HG03039 (cell line): ENCODE measurements at regions not wholly inside any gene's neighbourhood (a gene's known extent, or its start where the extent isn't known, plus 50 kb on each side); places are given as distances from the start of the nearest gene placed in this dataset.
"Not testable (repeated sequence)": the region's sequence is repeated elsewhere in the genome, so short reads cannot be mapped to it uniquely, and the experiment has no call there.

Source experiments
- ATAC-seq: cut with Tn5 transposase; IDR thresholded peaks from one replicate; pipeline ENCODE4 v1.9.1; 2021; ENCODE audit warnings: mild to moderate bottlenecking, moderate library complexity; ENCODE audit not compliant: unreplicated experiment

DNA sequence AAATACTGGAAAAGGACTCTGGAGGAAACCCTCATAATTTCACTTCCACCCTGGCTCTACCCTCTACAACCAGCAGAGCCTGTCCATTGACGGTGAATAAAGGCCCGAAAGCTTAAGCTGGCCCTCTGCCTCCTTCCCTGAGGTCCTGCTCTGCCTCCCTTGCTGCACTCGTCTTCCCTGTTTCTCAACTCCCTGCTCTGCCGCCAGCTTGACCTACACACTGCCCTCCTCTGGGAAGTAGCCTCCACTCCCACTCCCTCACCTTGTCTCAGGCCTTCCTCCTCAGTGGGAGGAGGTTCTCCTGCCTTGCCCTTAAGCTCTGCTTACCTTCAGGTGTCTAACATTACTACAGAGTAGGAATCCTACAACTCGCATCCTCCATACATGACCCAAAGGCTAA lies 608.6 kb upstream of the NR3C2 start:
- ATAC-seq = no peak

- ATAC-seq = no peak
Measured at GRCh38 chr4:149048451-149049143, 606.4 kb upstream of the NR3C2 start.

GRCh38 chr4:149047368-149047767 lies 605.2 kb upstream of the NR3C2 start:
- ATAC-seq = no peak

- ATAC-seq = no peak
Measured at GRCh38 chr4:149045731-149046130, 603.5 kb upstream of the NR3C2 start.

DNA sequence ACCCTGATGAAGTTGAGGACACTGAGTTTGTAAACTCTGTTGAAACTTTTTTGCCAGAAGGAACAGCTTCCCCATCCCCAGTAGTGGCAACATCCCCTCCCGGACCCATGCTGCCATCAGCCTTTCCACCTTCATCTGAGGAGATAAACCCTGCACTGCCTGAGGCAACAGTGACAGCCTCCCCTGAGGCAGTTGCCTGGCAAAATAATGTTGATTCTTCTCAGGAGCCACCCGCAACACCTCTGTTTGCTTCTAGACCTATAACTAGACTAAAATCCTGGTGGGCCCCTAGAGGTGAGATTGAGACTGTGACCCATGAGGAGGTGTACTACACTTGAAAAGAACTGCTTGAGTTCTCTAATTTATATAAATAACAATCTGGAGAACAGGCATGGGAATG lies 597.6 kb upstream of the NR3C2 start:
- not testable (repeated sequence) for ATAC-seq

DNA sequence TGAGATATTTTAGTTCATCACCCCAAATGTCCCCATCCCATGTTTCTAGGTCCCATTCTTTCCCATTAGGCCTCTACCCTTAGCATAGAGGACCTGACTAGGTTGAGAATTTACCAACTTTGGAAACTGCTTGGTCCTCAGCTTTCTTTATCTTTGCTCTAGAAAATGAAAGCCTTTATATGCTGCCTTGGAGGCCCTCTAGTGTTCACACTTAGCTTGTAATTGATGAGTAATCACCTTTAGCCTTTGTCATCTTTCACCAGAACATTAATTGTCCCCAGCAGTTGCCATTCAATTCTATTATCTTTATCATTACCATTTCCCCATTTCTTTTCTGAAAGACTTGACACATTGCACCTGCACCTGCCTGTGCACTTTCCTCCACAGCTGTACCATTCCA lies 589.2 kb upstream of the NR3C2 start:
- no peak for ATAC-seq

- ATAC-seq = no peak
Measured at GRCh38 chr4:149029056-149029651, 586.9 kb upstream of the NR3C2 start.

DNA sequence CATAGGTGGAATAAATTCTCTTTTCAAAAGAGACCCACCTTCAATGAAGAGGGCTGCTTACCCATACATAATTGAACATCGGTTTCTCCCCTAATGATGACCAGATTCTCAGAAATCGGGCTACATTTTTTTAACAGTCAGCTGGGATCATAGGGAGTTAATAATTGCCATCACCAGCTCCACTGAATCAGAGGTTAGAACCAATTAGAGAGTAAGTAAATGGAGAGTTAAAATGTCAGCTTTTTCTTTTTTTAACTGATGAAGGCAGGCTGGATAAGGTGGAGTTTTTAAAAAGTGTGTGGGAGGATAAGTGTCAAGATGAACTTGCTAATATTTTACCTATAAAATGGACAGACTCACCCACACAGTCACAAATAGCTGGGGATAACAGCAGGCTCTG lies 584.5 kb upstream of the NR3C2 start:
- no peak for ATAC-seq

- ATAC-seq = no peak
Measured at GRCh38 chr4:149017002-149017734, 575.0 kb upstream of the NR3C2 start.

DNA sequence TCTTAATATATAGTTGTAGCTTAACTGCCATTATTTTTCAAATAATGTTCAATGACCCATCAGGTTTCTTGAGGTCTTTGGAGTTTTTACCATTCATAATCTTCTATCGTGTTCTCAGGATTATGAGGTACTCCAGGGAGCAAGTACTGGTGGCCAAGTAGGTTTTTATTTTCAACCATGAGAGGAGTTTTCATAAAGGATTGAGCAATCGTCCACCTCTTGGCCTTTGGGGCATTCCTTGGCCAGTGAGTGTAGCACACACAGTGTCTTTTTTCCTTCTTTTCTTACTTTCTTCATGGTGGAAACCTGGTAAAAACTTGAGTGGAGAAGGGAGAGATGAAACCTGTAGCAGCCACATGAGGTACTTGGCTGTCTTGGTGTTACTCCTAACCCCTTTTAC lies 567.0 kb upstream of the NR3C2 start:
- no peak for ATAC-seq

- no peak for ATAC-seq
Measured at GRCh38 chr4:149008415-149009025, 566.3 kb upstream of the NR3C2 start.

DNA sequence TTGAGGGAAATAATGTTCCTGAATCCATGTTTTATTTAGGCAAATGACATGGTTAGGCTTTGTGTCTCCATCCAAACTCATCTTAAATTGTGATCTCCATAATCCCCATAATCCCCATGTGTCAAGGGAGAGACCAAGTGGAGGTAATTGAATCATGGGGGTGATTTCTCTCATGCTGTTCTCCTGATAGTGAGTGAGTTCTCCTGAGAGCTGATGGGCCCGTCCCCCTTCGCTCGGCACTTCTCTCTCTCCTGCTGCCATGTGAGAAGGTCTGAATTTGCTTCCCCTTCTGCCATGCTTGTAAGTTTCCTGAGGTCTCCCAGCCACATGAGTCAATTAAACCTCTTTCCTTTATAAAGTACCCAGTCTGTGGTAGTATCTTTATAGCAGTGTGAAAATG lies 563.0 kb upstream of the NR3C2 start:
- ATAC-seq = no peak

DNA sequence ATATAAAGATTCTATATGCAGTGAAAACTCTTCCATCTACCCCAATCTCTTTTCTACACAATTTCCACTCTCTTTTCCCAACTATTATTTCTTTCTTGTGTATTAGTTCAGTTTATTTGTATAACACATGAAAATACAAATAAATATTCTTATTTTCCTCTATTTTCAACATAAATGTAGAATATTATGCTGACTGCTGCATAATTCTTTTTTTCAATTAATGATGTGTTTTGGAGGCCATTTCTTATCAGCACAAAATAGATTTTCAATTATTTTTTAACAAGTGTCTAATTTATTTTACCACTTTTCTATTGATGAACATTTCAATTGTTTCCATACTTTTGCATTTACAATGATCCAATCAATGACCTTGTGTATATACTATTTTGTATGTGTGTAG lies 557.7 kb upstream of the NR3C2 start:
- ATAC-seq = no peak

DNA sequence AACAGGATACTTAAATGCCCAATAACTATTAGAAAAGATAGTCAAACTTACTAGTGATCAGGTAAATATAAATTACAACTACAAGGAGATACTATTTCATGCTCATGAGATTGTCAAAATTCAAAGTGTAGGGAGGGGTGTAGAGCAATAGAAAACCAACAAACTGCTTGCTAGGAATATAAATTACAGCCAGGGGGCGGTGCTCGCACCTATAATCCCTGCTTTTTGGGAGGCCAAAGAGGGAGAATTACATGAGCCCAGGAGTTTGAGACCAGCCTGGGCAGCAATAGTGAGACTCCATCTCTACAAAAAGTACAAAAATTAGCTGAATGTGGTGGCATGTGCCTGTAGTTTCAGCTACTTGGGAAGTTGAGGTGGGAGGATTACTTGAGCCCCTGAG lies 556.5 kb upstream of the NR3C2 start:
- no peak for ATAC-seq

GRCh38 chr4:148986951-148987350 lies 544.7 kb upstream of the NR3C2 start:
- no peak for ATAC-seq

GRCh38 chr4:148984951-148985350 lies 542.7 kb upstream of the NR3C2 start:
- no peak for ATAC-seq

GRCh38 chr4:148982200-148982599 lies 540.0 kb upstream of the NR3C2 start:
- ATAC-seq = no peak

GRCh38 chr4:148980782-148981480 lies 538.7 kb upstream of the NR3C2 start:
- no peak for ATAC-seq

- no peak for ATAC-seq
Measured at GRCh38 chr4:148978301-148978700, 536.1 kb upstream of the NR3C2 start.

- ATAC-seq = no peak
Measured at GRCh38 chr4:148975464-148975863, 533.2 kb upstream of the NR3C2 start.

GRCh38 chr4:148965080-148965479 lies 522.9 kb upstream of the NR3C2 start:
- ATAC-seq = no peak
